Activated T-cell treated with anti-CD3 and anti-CD28 coated beads for 48 hours (primary cell): ENCODE measurements at regions not wholly inside any gene's neighbourhood (a gene's known extent, or its start where the extent isn't known, plus 50 kb on each side); places are given as distances from the start of the nearest gene placed in this dataset.

Source experiments
- DNase-seq: peaks from one replicate; pipeline ENCODE4 v3.0.0-alpha.2; 2020; ENCODE audit warnings: low read depth

- DNase-seq = no peak
Observed at GRCh38 chr4:131081069-131081468, 1985.1 kb downstream of the C4orf33 start.

GRCh38 chr4:131084997-131085396 is 1989.0 kb downstream of the C4orf33 start:
- DNase-seq = no peak

- DNase-seq = no peak
Observed at GRCh38 chr4:131091896-131092295, 1995.9 kb downstream of the C4orf33 start.

- DNase-seq = no peak
Observed at GRCh38 chr4:131093303-131093702, 1997.4 kb downstream of the C4orf33 start.

- no peak for DNase-seq
Observed at GRCh38 chr4:131098976-131099375, 2003.0 kb downstream of the C4orf33 start.

GRCh38 chr4:131113273-131113672 is 2017.3 kb downstream of the C4orf33 start:
- no peak for DNase-seq

GRCh38 chr4:131113704-131114103 is 2017.8 kb downstream of the C4orf33 start:
- DNase-seq = no peak

GRCh38 chr4:131119661-131120060 is 2023.7 kb downstream of the C4orf33 start:
- no peak for DNase-seq

- DNase-seq = no peak
Observed at GRCh38 chr4:131137196-131137595, 2011.9 kb upstream of the PCDH10 start.

- DNase-seq = no peak
Observed at GRCh38 chr4:131159261-131159660, 1989.8 kb upstream of the PCDH10 start.

GRCh38 chr4:131192318-131192717 is 1956.8 kb upstream of the PCDH10 start:
- DNase-seq = no peak

- no peak for DNase-seq
Observed at GRCh38 chr4:131207589-131207988, 1941.5 kb upstream of the PCDH10 start.

GRCh38 chr4:131248314-131248713 is 1900.8 kb upstream of the PCDH10 start:
- DNase-seq = no peak

GRCh38 chr4:131251321-131251720 is 1897.8 kb upstream of the PCDH10 start:
- DNase-seq = no peak

GRCh38 chr4:131257241-131257640 is 1891.9 kb upstream of the PCDH10 start:
- DNase-seq = no peak

GRCh38 chr4:131258361-131258760 is 1890.7 kb upstream of the PCDH10 start:
- no peak for DNase-seq

GRCh38 chr4:131288441-131288840 is 1860.7 kb upstream of the PCDH10 start:
- no peak for DNase-seq

- no peak for DNase-seq
Observed at GRCh38 chr4:131296192-131296591, 1852.9 kb upstream of the PCDH10 start.

GRCh38 chr4:131302108-131302507 is 1847.0 kb upstream of the PCDH10 start:
- DNase-seq = no peak

GRCh38 chr4:131304686-131305085 is 1844.4 kb upstream of the PCDH10 start:
- no peak for DNase-seq

- no peak for DNase-seq
Observed at GRCh38 chr4:131309628-131310027, 1839.5 kb upstream of the PCDH10 start.

GRCh38 chr4:131316086-131316485 is 1833.0 kb upstream of the PCDH10 start:
- DNase-seq = no peak

- DNase-seq = no peak
Observed at GRCh38 chr4:131337936-131338335, 1811.2 kb upstream of the PCDH10 start.

- no peak for DNase-seq
Observed at GRCh38 chr4:131339137-131339536, 1810.0 kb upstream of the PCDH10 start.

GRCh38 chr4:131344761-131345160 is 1804.3 kb upstream of the PCDH10 start:
- no peak for DNase-seq
